PC-9 (cell line): ENCODE measurements at regions not wholly inside any gene's neighbourhood (a gene's known extent, or its start where the extent isn't known, plus 50 kb on each side); places are given as distances from the start of the nearest gene placed in this dataset.

ENCODE experiments used
- CTCF ChIP-seq: fragments of 200-600 bp; sonication (generic); conservative IDR thresholded peaks from 2 replicates; pipeline ENCODE4 v1.6.1; 2017; ENCODE audit warnings: mixed run types, antibody characterized with exemption, mild to moderate bottlenecking, moderate library complexity
- EZH2 ChIP-seq: fragments of 200-600 bp; sonication (generic); IDR thresholded peaks from 2 replicates; pipeline ENCODE4 v1.8.0; 2017; ENCODE audit warnings: antibody characterized with exemption, low read depth

DNA sequence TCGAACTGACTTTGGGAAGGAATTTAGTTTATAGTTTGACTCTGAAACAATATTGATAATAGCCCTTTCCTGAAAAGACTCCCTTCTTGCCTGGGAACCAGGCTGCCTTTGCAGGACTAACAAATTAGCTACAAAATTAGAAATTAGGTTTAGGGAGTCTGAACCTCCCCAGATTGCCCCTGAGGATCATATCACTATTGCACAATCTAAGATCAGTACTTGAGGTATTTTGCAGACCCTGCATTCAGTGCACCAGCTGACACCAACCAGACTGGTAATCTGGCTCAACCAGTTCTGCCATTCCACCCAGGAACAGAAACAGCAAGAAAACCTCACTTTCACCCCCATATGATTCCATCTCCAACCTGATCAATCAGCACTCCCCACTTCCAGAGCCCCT lies 131.8 kb upstream of the GALNT5 start:
- no peak for TF ChIP-seq CTCF
- no peak for TF ChIP-seq EZH2
